ENCODE measurements at regions not wholly inside any gene's neighbourhood (a gene's known extent, or its start where the extent isn't known, plus 50 kb on each side); places are given as distances from the start of the nearest gene placed in this dataset.

DNA sequence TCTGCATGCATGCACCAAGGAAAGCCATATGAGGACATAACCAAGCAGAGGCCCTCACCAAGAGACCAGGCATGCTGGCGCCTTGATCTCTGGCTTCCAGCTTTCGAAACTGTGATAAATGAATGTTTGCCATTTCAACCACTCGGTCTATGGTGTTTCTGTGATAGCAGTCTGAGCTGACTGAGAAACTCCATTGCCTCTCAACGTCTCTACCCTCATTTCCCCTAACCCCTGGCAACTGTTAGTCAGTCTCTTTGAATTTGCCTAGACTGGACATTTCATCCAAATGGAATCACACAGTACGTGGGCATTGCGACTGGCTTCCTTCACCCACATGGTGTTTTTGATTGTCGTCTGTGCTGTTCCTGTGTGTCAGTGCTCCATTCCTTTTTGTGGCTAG, 88.0 kb upstream of the MPHOSPH6 start:
- no peaks in the 10 kb centered on the region for H3K9me1 ChIP-seq (replicated peaks; ENCODE audit: control insufficient read depth, extremely low read depth, insufficient read depth, low read length)
- no TSS peak for BruUV-seq (replicated peaks)
- no peaks in the 10 kb centered on the region for H3K79me2 ChIP-seq (ENCODE audit: control insufficient read depth, insufficient read depth, low read length)
- FAIRE-seq (no peak), DNase-seq (ENCODE audit: low read depth, low spot score) (no peak)
- H3K4me2 ChIP-seq (ENCODE audit: insufficient read depth, low read length), result no peak overlapping the region
- H3K27ac ChIP-seq (ENCODE audit: insufficient read depth, low read depth, low read length), result no peak overlapping the region
- H3K4me3 ChIP-seq (replicated peaks in 1 of 3; ENCODE audit: insufficient read depth in 1 of 3, low read depth in 1 of 3, low read length in 3 of 3), result no peak overlapping the region
- no peaks in the 10 kb centered on the region for H4K20me1 ChIP-seq (replicated peaks; ENCODE audit: control insufficient read depth, extremely low read depth, insufficient read depth, low read length)
- no peaks in the 10 kb centered on the region for H3K4me1 ChIP-seq (ENCODE audit: control insufficient read depth, extremely low read depth, insufficient read depth, low read length)
- intact Hi-C loops (cut with micrococcal nuclease) (no loop called here), dilution Hi-C loops (cut with MboI; ENCODE audit: extremely low pct_ligation_motif_present, low sequenced_read_pairs) (no loop called here)
- no peaks in the 10 kb centered on the region for H3K9me3 ChIP-seq (replicated peaks; ENCODE audit: control insufficient read depth, insufficient read depth, low read length)
- TF ChIP-seq POLR2A (IDR thresholded peaks at IDR 0.05; ENCODE audit: low read depth, low read length) (no peak), MAX (IDR thresholded peaks at IDR 0.05; ENCODE audit: insufficient read depth, insufficient read length) (no peak), EZH2 (IDR thresholded peaks at IDR 0.05; ENCODE audit: borderline replicate concordance, low read depth, low read length, severe bottlenecking) (no peak), POLR2AphosphoS5 (IDR thresholded peaks at IDR 0.05; ENCODE audit: insufficient read depth, low read depth, low read length) (no peak), CTCF (IDR thresholded peaks at IDR 0.05; ENCODE audit: extremely low read depth in 1 of 2, insufficient read depth in 1 of 2, low read depth in 1 of 2, low read length in 2 of 2) (no peak), FOS (IDR thresholded peaks at IDR 0.05; ENCODE audit: borderline replicate concordance, insufficient read depth, low read length) (no peak), MYC (IDR thresholded peaks at IDR 0.05; ENCODE audit: low read depth, low read length) (no peak), GATA2 (IDR thresholded peaks at IDR 0.05; ENCODE audit: insufficient read depth, insufficient read length, low read depth, low read length) (no peak), JUN (IDR thresholded peaks at IDR 0.05; ENCODE audit: borderline replicate concordance, insufficient read depth, insufficient read length, low read depth) (no peak)
- no peak overlapping the region for H2AFZ ChIP-seq (ENCODE audit: low read depth, low read length)
- H3K27me3 ChIP-seq (ENCODE audit: control insufficient read depth in 2 of 2, insufficient read depth in 2 of 2, low read length in 2 of 2), result peaks cover 8 to 12% of the 10 kb centered on the region in 2 experiments
- CTCF ChIA-PET, result no interaction called here
- POLR2A ChIA-PET, result no interaction called here
- H3K9ac ChIP-seq (replicated peaks; ENCODE audit: extremely low read depth, insufficient read depth, low read length), result no peak overlapping the region
- no peaks in the 10 kb centered on the region for H3K36me3 ChIP-seq (ENCODE audit: control insufficient read depth in 2 of 2, extremely low read depth in 1 of 2, insufficient read depth in 2 of 2, low read length in 2 of 2)

Measured in endothelial cell of umbilical vein (primary cell).